DMS153 treated with DMSO at 0.1 percent for 48 hours (cell line): ENCODE measurements at regions not wholly inside any gene's neighbourhood (a gene's known extent, or its start where the extent isn't known, plus 50 kb on each side); places are given as distances from the start of the nearest gene placed in this dataset.

Source experiments
- DNase-seq: peaks from one replicate; lab custom pipeline; 2025; ENCODE audit not compliant: unreplicated experiment; lab: John Stamatoyannopoulos, UW

GRCh38 chr20:50285376-50286173, 94.9 kb downstream of the CEBPB start:
- no peak for DNase-seq

- DNase-seq: no peak
Measured at GRCh38 chr20:50286174-50286511, 95.5 kb downstream of the CEBPB start.

GRCh38 chr20:50286609-50287008, 96.0 kb downstream of the CEBPB start:
- no peak for DNase-seq

- no peak for DNase-seq
Measured at GRCh38 chr20:50287512-50287911, 96.9 kb downstream of the CEBPB start.

- DNase-seq: no peak
Measured at GRCh38 chr20:50288128-50288623, 97.5 kb downstream of the CEBPB start.

- DNase-seq: no peak
Measured at GRCh38 chr20:50289581-50289980, 99.0 kb downstream of the CEBPB start.

- no peak for DNase-seq
Measured at GRCh38 chr20:50290112-50290511, 99.5 kb downstream of the CEBPB start.

- no peak for DNase-seq
Measured at GRCh38 chr20:50290808-50291207, 100.2 kb downstream of the CEBPB start.

- no peak for DNase-seq
Measured at GRCh38 chr20:50291254-50292078, 100.8 kb downstream of the CEBPB start.

- no peak for DNase-seq
Measured at GRCh38 chr20:50292079-50292590, 101.5 kb downstream of the CEBPB start.

GRCh38 chr20:50292591-50293283, 102.1 kb downstream of the CEBPB start:
- no peak for DNase-seq

GRCh38 chr20:50293284-50294139, 102.9 kb downstream of the CEBPB start:
- no peak for DNase-seq

- no peak for DNase-seq
Measured at GRCh38 chr20:50294164-50295088, 103.8 kb downstream of the CEBPB start.

- no peak for DNase-seq
Measured at GRCh38 chr20:50295345-50295744, 104.7 kb downstream of the CEBPB start.

GRCh38 chr20:50295762-50296449, 105.3 kb downstream of the CEBPB start:
- peak; percentile 86 for DNase-seq

GRCh38 chr20:50296450-50297375, 106.1 kb downstream of the CEBPB start:
- no peak for DNase-seq

- DNase-seq: no peak
Measured at GRCh38 chr20:50297498-50298376, 107.1 kb downstream of the CEBPB start.
